ENCODE measurements at regions not wholly inside any gene's neighbourhood (a gene's known extent, or its start where the extent isn't known, plus 50 kb on each side); places are given as distances from the start of the nearest gene placed in this dataset.
A peak's percentile ranks its signal among the peaks of the same experiment; 100 is the strongest.

GRCh38 chr6:43915986-43916923 is 146.2 kb downstream of the VEGFA start:
- no peak overlapping the region for H3K4me3 ChIP-seq (ENCODE audit: low read depth in 2 of 2, low read length in 2 of 2)
- no peaks in the 10 kb centered on the region for H3K36me3 ChIP-seq (ENCODE audit: control insufficient read depth, insufficient read depth, low read length)
- H3K27ac ChIP-seq (ENCODE audit: low read length), result peak overlapping the region; percentile 40; the same call in 1 of the 2 replicates
- DNase-seq (ENCODE audit: low read depth, low spot score) (no peak), ATAC-seq (no peak)
- H3K4me1 ChIP-seq (ENCODE audit: control insufficient read depth, insufficient read depth, low read length), result peaks cover 3% of the 10 kb centered on the region
- TF ChIP-seq SIN3A (IDR thresholded peaks at IDR 0.05; ENCODE audit: borderline replicate concordance, insufficient read depth, low read depth, low read length) (no peak), CTCF (IDR thresholded peaks at IDR 0.05) (no peak), REST (IDR thresholded peaks at IDR 0.05; ENCODE audit: insufficient read depth in 1 of 2, low read depth in 2 of 2, low read length in 1 of 2) (no peak), TCF7L2 (IDR thresholded peaks at IDR 0.05; ENCODE audit: low read depth, low read length) (no peak), POLR2AphosphoS5 (IDR thresholded peaks at IDR 0.05; ENCODE audit: low read depth, low read length) (no peak)
- intact Hi-C loops (cut with micrococcal nuclease; ENCODE audit: unreplicated experiment), result no loop called here
- H3K9me3 ChIP-seq (ENCODE audit: control insufficient read depth, insufficient read depth, low read depth, low read length), result no peaks in the 10 kb centered on the region
- H3K27me3 ChIP-seq (ENCODE audit: control insufficient read depth, insufficient read depth, low read length), result no peaks in the 10 kb centered on the region
- in situ Hi-C loops (cut with HindIII; ENCODE audit: low pct_unique_long_range_greater_than_20kb, low sequenced_read_pairs), result no loop called here
- CTCF ChIA-PET, result no interaction called here
- no TSS peak for BruUV-seq (replicated peaks)
- POLR2A ChIA-PET, result no interaction called here

GRCh38 chr6:43915208-43915869 is 145.3 kb downstream of the VEGFA start:
- Histone ChIP-seq H3K9me3 (ENCODE audit: control insufficient read depth, insufficient read depth, low read depth, low read length) (no peaks in the 10 kb centered on the region), H3K4me1 (ENCODE audit: control insufficient read depth, insufficient read depth, low read length) (peaks cover 11% of the 10 kb centered on the region), H3K36me3 (ENCODE audit: control insufficient read depth, insufficient read depth, low read length) (no peaks in the 10 kb centered on the region), H3K4me3 (ENCODE audit: low read depth in 2 of 2, low read length in 2 of 2) (no peak overlapping the region), H3K27me3 (ENCODE audit: control insufficient read depth, insufficient read depth, low read length) (no peaks in the 10 kb centered on the region), H3K27ac (ENCODE audit: low read length) (peak overlapping the region; percentile 40; the same call in 1 of the 2 replicates)
- DNase-seq (ENCODE audit: low read depth, low spot score), result no peak
- ChIA-PET CTCF (no interaction called here), POLR2A (no interaction called here)
- in situ Hi-C loops (cut with HindIII; ENCODE audit: low pct_unique_long_range_greater_than_20kb, low sequenced_read_pairs) (no loop called here), intact Hi-C loops (cut with micrococcal nuclease; ENCODE audit: unreplicated experiment) (no loop called here)
- no peak for TF ChIP-seq CTCF (IDR thresholded peaks at IDR 0.05)
- BruUV-seq (replicated peaks), result no TSS peak
- no peak for ATAC-seq

Data from Panc1 (cell line).